Retina (tissue), 1 donor: ENCODE measurements at regions not wholly inside any gene's neighbourhood (a gene's known extent, or its start where the extent isn't known, plus 50 kb on each side); places are given as distances from the start of the nearest gene placed in this dataset.

Experiments
- DNase-seq: peaks from one replicate; pipeline ENCODE4 v3.0.0-alpha.2; 2016

DNA sequence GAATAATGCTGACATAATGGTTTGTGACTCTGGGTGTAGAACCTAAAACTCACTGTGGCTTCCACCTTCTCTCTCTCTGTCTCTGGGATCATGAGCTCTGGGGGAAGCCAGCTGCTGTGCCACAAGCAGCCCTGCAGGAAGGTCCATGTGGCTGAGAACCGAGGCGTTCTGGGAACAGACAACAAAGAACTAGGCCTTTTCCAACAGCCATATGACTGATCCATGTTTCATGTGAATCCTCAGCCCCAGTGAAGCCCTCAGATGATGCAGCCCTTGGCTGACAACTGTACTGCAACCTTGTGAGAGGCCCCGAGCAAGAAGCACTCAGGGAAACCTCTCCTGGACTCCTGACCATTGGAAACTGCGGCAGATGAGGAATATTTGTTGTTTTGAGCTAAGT lies 56.6 kb downstream of the HLA-G start:
- no peak for DNase-seq

DNA sequence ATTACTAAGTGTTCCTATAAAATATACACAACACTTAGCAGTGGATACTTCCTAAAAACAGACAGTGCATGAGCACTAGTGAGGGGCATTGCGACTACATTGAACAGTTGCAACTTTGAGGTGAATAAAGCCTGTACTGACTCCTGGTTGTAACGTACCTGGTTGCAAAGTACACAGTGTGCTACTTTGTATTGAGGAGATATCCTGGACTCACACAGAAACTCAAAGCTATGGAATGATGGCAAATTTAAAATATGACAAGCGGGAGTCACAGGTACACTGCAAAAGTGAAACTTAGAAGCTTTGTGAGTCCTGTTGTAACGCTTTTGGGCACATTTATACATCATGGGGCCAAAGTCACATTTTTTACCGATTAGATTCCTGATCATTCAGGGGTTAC lies 55.6 kb upstream of the HLA-A start:
- DNase-seq, result no peak

DNA sequence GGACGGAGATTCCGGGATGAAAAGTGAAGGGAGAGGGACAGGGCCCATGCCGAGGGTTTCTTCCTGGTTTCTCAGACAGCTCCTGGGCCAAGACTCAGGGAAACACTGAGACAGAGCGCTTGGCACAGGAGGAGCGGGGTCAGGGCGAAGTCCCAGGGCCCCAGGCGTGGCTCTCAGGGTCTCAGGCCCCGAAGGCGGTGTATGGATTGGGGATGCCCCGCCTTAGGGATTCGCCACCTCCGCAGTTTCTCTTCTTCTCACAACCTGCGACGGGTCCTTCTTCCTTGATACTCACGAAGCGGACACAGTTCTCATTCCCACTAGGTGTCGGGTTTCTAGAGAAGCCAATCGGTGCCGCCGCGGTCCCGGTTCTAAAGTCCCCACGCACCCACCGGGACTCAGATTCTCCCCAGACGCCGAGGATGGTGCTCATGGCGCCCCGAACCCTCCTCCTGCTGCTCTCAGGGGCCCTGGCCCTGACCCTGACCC lies 55.0 kb upstream of the HLA-A start:
- no peak for DNase-seq

DNA sequence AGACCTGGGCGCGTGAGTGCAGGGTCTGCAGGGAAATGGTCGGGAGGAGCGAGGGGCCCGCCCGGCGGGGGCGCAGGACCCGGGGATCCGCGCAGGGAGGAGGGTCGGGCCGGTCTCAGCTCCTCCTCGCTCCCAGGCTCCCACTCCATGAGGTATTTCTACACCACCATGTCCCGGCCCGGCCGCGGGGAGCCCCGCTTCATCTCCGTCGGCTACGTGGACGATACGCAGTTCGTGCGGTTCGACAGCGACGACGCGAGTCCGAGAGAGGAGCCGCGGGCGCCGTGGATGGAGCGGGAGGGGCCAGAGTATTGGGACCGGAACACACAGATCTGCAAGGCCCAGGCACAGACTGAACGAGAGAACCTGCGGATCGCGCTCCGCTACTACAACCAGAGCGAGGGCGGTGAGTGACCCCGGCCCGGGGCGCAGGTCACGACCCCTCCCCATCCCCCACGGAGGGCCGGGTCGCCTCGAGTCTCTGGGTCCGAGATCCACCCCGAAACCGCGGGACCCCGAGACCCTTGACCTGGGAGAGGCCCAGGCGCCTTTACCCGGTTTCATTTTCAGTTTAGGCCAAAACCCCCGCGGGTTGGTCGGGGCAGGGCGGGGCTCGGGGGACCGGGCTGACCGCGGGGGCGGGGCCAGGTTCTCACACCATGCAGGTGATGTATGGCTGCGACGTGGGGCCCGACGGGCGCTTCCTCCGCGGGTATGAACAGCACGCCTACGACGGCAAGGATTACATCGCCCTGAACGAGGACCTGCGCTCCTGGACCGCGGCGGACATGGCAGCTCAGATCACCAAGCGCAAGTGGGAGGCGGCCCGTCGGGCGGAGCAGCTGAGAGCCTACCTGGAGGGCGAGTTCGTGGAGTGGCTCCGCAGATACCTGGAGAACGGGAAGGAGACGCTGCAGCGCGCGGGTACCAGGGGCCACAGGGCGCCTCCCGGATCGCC lies 54.2 kb upstream of the HLA-A start:
- DNase-seq, result peak; percentile 70
